Activated CD8-positive, alpha-beta memory T cell treated with anti-CD3 and anti-CD28 coated beads, Interleukin-2, amount 50 U/mL, for 4 hours (primary cell): ENCODE measurements at regions not wholly inside any gene's neighbourhood (a gene's known extent, or its start where the extent isn't known, plus 50 kb on each side); places are given as distances from the start of the nearest gene placed in this dataset.
"Not testable (repeated sequence)": the region's sequence is repeated elsewhere in the genome, so short reads cannot be mapped to it uniquely, and the experiment has no call there.

Experiments
- DNase-seq: peaks from one replicate; pipeline ENCODE4 v3.0.0-alpha.2; 2020

DNA sequence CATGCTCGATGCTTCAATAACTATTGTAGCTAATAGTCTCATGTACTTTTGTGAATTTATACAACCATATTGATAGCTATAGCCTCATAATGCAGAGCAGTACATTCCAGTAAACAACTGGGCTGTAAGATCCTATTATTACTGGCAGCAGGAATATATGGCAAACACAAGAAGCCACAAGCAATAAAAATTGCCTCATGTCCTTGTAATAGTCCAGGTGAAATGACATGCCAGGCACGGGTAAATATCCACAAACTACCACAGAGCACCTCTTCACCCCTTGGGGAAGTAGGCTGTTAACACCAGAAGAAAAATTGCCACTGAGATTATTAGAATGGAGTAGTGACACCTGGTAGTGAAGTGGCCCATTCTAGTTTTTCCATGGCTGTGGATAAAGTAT, 158.3 kb downstream of the MTX2 start:
- DNase-seq: no peak

DNA sequence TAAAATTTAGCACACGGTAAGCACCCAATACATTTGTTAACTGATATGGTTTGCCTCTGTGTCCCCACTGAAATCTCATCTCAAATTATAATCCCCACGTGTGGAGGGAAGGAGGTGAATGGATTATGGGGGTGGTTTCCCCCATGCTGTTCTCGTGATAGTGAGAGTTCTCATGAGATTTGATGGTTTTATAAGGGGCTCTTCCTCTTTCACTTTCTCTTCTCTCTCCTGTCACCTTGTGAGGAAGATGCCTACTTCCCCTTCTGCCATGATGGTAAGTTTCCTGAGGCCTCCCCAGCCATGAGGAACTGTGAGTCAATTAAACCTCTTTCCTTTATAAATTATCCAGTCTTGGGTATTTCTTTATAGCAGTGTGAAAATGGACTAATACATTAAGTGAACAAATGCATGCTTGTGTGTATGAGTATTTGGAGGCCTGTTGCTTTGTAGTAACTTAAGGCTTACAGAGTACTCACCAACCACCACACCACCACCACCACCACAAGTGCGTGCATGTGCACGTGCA, 159.8 kb downstream of the MTX2 start:
- DNase-seq: not testable (repeated sequence)

DNA sequence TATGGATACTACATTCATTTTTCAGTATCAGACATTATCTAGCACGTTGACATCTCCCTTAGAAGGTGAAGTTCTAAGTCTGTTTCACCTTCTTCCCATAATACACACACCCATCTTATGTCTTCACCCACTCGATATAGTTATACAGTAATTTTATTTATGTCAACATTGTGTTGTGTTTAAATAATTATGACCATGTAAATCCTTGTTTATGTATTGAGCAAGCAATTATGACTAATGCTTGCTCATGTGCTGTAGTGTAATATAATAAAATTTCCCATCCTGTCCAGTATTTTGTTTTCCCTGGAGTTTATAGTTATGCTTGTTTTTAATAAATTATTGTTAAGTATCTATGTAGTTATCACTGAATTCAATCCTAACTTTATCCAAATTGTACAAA, 163.2 kb downstream of the MTX2 start:
- no peak for DNase-seq

DNA sequence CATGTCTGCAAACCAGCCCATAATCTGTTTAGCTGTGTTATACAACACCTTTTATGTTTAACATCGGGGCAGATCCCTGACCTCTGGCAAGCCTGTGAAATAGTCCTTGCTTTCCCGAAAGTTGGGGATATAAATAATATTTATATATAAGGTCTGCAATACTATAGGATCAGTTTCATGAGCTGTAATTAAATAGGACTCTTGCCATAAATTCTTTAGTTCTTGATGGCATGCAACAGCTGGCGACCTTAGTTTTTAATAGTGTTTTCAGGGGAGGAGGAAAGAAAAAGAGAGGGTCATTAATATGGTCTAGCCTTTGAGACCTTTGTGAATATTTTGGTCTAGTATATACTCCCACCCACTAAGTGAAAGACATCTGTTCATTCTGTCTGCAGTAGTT, 166.5 kb downstream of the MTX2 start:
- DNase-seq: no peak

DNA sequence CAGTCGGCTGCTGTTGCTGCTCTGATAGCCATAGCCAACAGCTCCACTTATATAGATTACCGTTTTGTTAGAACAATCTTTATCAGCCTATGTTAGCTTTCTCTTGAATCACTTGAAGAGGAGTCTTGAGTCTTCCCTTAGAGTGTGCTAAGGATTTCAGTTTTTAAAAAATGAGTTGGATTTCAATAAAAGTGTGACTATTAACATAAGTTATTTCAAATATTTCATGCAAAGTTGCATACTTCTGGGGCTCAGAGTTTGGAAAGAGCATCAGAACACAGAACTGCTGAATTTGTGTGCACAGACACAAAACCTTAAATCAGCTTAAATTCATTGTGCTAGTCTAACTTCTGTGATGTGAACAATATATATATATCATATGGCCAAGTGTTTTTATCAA, 174.7 kb downstream of the MTX2 start:
- no peak for DNase-seq

DNA sequence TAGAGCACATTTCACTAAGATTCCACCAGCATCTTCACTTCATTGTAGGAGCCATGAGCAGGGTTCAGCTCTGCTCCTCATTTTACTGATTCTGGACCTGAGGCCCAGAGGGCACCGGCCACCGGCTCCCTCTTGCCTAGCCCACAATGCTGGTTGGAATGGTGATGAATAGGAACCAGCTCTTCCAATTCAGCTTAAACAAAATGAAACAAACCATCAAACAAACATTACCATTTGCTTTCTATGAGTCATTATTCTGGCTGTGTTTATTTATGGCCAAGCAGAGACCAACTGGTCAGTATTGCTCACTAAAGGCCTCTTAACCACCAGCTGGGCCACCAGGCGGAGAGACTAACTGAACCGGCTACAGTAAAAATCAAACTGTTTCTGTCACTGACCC, 176.7 kb downstream of the MTX2 start:
- no peak for DNase-seq

DNA sequence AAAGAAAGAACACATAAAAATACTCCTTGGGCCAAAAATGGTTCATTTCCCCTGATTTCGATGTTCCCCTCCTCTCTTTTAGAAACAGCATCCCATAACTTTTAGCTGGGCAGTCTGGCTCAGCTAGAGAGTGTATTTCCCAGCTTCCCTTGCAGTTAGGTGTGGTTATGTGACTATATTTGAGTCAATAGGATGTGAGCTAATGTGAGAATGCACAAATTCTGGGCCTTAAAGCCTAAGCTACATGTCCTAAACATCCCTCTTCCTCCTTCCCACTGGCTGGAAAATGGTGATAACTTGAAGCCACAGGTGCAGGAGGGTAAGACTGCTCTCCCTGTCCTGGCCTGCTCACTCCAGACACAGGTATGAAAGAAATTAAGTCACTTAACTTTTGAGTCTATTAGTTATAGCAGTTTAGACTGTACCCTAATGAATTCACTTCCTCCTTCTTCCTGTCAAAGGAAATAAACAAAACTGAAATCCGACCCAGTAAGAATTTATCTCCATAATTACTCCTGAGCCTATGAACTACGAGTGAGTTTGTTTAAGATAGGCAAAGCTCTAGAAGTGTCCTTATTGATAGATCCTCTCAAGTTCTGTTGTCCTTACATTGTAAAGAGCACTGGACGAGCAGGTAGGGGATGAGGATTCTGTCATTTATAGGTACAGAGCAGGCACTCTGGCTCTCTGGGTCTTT, 177.6 kb downstream of the MTX2 start:
- no peak for DNase-seq

DNA sequence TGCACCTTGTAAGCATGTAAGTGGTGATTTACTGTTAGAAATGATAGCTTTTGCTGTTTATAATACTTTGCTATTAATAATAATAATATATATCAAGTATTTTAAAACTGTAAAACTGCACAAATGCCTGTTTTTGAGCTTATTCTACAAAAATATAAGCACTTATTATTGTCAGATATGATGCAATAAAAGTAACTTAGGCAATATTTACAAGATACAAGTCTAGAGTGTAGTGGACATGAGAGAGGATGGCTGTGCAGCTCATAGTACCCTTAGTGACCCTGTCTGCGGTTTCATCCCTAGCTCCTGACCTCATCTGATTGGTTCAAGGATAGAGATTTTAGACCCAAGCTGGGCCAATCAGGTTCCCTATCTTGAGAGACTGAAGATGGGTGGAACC, 178.4 kb downstream of the MTX2 start:
- no peak for DNase-seq

DNA sequence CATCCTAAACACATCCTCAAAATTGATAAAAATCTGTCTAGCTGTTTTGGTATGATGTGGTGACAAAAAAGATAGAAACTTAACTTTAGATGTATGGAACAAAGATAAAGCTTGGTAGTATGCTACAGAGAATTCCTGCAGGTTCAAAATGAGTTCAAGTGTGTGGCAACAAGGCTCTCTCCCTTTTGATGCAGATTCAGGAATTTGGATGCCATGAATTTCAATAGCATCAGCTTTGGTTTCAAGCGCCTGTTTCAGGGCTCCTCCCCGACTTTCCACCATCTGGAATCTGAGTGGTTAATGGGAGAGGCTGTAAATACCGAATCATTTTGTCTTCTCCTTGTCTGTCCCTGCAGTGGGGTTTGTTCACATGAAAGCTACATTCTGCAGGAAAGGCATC, 180.6 kb downstream of the MTX2 start:
- no peak for DNase-seq

DNA sequence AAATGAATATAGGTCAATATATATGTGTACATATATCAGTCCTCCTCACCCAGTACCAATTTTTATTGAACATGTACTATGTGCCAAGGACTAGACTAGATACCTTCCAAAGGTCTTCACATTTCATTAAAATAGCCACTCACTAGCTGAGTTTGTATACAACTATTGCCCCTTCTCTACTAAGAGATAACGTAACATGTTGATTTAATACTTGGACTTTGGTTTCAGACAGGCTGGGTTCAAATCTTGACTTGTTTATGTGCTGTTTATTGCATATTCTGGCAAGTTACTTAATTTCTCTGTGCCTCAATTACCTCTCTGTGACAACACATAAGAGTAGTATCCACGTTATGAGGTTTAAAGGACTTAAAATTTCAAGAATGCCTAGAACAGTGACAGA, 184.5 kb downstream of the MTX2 start:
- DNase-seq: no peak

DNA sequence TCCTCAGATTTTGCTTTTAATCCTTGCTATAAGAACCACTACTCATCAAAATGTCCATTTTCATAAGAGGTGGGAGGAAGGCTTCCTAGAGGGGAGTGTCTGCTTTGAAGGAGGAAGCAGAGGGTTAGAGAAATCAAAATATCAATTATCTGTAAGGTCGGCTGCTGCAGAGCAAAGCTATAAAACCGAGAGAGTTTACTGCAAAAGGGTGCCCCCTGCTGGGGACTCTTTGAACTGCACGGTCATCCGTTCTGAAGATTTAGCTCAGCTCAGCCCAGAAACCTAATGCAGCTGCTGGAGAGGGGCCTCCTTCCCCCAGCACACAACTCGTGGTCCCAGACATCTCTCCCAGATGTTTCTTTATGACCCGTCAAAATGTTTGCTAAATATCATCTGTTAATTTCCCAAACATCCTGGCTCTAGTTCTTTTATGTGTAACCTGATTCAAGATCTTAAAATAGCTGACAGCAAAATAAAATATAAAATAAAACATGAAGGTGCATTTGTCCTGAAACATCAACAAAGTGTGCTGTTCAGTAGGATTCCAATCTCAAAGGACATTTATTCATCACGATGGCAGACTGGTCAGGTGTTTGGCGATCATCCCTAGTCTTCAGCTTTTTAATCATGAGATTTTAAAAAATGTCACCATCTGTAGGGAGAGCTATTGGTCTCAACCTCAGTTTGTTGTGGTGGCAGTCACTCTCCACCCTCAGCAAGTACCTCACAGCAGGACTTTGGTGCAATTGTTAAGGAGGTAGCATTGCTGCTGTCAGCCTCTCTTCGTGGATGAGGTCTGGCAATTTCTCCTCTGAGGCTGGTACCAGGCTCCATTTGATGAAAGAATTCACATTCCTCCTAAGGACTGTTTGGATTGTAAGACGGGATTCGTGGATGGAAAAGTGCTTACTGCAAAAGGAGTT, 185.9 kb downstream of the MTX2 start:
- peak; percentile 83 for DNase-seq

DNA sequence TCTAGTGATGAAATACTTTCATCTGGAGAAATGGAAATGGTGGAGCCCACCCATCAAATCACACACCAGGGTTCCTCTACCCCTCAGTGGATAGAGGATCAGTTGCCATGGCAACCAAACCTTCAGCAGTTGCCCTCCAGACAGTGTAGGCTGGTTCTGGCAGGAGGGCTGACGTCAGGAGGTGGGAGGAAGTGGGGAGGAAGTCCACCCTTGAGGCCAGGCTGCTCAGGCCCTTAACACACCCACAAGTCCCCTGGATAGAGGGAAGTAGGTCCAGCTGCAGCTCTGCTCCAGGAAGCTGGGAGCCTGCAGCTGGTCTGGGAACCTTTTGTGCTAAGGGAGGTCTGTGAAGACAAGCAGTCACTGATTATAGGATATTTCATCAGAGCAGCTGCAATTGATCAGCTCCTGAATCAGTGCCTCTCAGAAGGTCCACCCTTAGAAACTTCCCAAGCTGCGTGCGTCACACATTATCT, 186.6 kb downstream of the MTX2 start:
- no peak for DNase-seq

DNA sequence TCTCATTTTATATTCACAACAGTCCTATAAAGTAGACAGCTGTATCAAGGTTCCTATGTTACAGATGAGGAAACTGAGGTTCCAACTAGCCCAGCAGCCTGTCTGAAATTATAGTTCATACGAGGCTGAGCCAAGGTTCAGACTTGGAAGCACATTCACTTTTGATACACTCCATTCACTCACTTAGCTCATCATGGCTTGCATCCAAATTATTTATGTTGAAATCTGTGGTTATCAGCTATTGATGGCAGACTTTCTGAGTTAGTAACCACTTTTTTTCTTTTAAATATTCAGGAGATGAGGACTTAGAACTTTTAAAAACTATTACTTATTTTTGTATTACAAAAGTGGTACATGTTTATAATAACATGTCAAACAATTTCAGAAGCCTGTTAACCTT, 188.2 kb downstream of the MTX2 start:
- no peak for DNase-seq

DNA sequence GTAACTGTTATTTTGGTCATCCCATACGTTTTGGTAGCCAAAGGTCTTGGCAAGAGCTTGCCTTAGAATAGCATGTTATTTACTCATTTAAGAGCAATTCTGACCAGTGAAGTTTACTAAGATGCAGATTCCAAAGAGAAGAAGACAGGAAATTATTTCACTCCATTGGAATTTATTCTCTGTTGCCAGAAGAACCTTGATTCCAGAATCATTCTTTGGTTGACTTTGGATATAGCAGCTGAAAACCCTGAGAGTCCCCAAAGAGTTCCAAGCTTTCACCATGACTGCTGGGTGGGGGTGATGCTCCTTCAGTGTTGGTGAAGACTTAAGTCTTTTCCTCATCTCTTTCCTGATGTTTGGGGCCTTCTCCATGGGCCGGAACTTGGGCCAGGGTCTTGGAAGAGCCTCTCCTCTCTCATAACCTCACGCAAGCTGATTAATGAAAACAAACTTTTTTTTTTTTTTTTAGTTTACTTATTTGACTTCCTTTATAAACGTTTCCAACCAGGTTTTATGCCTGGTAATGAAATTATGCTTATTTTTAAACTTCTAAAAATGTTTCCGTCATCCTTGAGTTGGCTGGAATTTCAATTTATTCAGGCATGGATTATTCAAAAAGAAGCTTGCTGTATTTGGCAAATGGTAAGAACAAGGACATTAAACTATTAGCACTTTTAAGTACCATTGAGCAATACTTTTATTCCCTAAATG, 192.0 kb downstream of the MTX2 start:
- no peak for DNase-seq

DNA sequence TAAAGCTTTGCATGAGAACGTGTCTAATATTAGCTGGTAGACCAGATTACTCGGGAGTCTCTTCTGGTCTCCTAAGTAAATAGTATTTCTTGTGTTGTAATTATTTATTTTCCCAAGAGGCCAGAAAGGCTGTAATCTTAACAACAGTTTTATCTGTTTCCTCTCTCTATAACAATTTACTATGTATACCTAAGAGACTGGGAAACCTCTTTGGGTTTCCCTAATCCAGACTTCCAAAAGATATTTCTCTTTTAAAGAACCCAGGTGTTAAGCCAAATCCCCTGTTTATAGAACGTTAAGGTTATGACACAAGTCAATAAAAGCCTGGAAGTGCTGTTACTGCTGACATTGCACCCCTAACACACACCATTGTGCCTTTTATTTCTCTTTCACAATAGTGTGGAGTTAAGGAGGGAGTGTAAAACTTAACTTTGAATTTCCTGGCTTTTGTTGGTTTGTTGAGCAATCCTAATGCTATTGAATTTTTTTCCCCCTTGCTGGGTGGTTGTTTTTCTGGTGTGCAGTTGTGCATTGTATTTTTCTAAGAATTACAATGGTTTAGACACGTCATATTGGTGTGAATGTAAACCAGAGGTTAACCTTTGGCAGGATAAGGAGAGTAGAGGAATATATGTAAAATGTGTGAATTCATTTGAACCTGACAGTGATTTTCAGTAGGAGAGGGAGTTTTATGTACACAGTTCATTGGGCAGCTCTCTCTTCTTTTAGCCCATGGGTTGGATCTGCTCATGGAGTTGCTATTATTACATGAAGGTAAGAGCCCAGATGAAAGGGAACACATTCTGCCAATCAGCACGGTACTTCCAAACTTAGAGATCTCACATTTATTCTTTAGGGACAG, 192.8 kb downstream of the MTX2 start:
- DNase-seq: no peak

DNA sequence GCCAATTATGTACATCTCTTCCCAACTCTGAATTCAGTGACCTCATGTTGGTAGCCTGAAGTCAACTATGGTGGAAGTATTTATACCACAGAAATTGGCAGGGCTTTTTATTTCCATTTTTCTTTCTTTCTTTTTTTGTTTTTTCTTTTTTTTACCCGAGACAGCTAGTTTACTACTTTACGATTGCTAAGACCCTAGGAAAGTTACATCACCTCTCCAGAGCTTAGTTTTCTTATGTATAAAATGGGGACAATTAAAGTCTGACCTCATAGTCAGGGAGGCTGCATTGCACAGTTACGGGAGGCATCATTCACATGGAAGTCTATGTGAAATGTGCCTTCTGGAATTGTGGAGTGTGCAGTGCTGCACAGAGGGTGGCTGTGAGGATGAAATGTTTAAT, 194.3 kb downstream of the MTX2 start:
- DNase-seq: no peak

DNA sequence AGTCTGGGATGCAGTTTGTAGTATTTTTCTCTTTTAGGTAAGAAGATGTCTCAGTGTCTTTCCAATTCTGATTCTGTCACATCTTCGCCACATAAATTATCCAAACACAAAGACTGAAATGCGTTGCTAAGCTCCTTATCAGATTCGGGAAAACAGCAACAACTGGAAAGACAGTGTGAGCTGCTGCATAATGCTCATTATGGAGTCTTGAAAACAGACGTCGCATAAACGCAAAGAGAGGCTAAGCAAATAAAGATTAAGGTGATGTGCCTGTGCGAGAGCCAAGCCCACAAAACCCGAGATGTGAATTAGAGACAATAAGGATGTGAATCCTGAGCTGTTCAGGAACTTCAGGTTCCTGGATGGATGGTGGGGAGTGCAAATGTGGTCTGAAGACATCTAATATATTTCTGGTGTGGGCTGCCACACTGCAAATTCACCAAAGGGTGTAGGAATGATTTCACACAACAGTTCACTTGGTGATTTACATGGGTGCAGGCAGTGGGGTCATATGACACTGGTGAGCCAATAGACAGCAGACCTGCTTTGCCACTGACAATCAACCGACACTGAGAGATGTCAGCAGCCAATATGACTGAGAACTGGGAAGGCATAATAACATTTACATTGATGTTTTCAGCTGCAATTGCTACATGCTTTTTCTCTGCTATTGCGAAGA, 195.8 kb downstream of the MTX2 start:
- DNase-seq: no peak

DNA sequence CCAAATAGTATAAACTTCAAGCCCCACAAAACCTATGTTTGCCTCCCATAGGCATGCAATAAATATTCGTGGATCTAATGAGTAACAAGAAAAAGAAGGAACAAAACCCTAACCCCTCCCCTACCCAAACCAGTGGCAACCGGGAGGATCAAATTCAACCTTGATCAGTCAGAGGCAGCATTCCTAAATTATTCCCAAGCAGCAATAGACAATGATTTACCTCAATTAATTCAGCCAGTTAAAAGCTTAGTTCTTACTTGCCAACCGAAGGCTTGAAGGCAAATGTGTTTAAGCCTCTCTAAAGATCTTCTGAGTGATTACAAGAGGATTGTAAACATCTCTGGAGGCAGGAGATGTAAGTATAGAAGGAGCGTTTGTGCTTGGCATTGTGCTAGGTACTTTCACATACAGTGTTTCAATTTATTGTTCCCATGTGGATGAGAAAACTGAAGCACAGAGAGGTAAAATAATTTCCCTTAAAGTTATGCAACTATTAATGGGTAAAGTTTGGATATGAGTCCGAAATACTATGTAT, 197.7 kb downstream of the MTX2 start:
- DNase-seq: no peak

DNA sequence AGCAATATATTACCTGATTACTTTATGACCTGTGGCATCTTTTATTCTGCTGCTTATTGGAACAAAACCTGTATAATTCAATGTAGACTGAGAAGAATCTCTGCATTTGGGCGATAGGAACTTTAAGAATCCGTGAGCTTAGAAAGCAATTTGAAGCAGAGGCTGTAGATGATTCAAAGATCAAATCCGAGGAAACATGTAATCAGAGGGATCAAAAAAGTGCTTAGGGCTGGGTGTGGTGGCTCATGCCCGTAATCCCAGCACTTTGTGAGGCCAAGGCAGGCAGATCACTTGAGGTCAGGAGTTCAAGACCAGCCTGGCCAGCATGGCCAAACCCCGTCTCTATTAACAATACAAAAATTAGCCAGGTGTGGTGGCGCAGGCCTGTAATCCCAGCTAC, 198.4 kb downstream of the MTX2 start:
- DNase-seq: no peak

DNA sequence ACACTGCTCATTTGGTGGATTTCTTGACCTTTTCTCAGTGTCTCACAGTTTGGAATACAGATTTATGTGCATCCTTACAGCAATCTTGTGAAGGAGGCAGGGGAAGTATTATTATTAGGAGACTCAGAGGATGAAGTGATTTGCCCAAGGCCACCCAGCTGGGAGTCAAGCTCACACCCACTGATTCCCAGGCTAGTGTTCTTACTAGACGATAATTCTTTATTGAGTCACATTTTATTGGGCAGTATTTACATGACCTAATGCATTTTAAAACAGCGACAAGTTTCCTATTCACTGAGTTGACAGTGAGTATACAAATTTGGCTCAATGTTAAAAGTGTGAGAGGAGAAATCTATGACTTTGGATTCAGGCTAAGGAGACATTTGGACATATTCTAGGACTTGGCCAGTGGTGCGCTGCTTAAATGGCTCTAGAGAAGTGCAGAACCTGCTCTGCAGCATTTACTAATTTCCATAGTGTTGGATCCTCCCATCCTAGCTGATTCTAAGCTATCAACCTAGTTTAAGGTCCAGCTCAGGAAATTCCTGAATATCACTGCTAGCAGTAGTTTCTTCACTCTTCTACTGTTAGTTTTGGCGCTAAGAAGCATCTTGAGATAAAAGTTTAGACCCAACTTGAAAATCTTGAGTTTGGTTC, 199.3 kb downstream of the MTX2 start:
- no peak for DNase-seq

DNA sequence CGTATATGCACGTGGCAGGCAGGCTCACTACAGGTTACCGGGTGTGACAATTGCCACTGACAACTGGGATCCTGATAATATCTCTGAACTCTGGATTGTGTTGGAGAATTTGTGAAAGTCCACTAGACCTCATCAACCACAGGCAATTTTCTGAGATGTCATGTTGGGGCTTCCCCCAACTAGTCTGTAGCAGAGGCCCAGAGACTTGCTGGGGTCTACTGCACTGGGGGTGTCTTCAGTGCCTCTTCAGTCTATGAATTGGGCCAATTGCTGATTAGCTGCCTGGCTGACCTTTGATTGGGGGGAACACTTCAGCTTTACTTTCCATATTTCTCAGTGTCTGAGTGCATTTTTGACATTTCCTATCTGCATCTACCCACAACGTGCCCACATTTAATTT, 201.5 kb downstream of the MTX2 start:
- no peak for DNase-seq
